K562 (cell line): ENCODE measurements at regions not wholly inside any gene's neighbourhood (a gene's known extent, or its start where the extent isn't known, plus 50 kb on each side); places are given as distances from the start of the nearest gene placed in this dataset.
A peak's percentile ranks its signal among the peaks of the same experiment; 100 is the strongest.

Experiments
- BDP1 ChIP-seq: IDR thresholded peaks from 3 replicates; pipeline ENCODE4 v1.6.1; 2011; ENCODE audit not compliant: insufficient read length, insufficient read depth
- LCOR ChIP-seq: sonication (generic); formaldehyde crosslinking; IDR thresholded peaks from 2 replicates; pipeline ENCODE4 v1.8.0; 2022; ENCODE audit warnings: mild to moderate bottlenecking, missing genetic modification reagents
- MTA1 ChIP-seq: fragments of 450-650 bp; IDR thresholded peaks from 2 replicates; pipeline ENCODE4 v1.6.1; 2017; ENCODE audit warnings: borderline replicate concordance
- MYBL2 ChIP-seq, 2 experiments: fragments of 450-650 bp in 1 of 2; sonication (generic) in 1 of 2; formaldehyde crosslinking in 1 of 2; IDR thresholded peaks; 2 replicates each; pipeline versions ENCODE4 v1.6.1 to v1.8.1; 2017 to 2022; ENCODE audit warnings: borderline replicate concordance in 1 of 2, inconsistent platforms in 1 of 2, low read depth in 1 of 2, mild to moderate bottlenecking in 1 of 2, missing genetic modification reagents in 1 of 2, moderate library complexity in 1 of 2
- MYC ChIP-seq, 2 experiments: fragments of 250-450 bp in 1 of 2; sonication (Bioruptor Pico) in 1 of 2; IDR thresholded peaks; 2 replicates each; pipeline versions ENCODE4 v1.5.1 to v1.6.1; 2012 to 2021; ENCODE audit warnings: low read depth in 2 of 2, borderline replicate concordance in 1 of 2, improper control_type of control experiment in 1 of 2, low read length in 1 of 2, mild to moderate bottlenecking in 1 of 2, moderate library complexity in 1 of 2
- NR4A1 ChIP-seq, 2 experiments: fragments of 250-450 bp in 1 of 2; fragments of 450-650 bp in 1 of 2; sonication (Bioruptor Pico) in 1 of 2; IDR thresholded peaks; 2 replicates each; pipeline versions ENCODE4 v1.4.0 to v1.6.1; 2016 to 2020; ENCODE audit warnings: mild to moderate bottlenecking in 2 of 2, missing compliant biosample characterization in 1 of 2, missing genetic modification characterization in 1 of 2, moderate library complexity in 1 of 2
- RBM22 ChIP-seq: fragments of 200-400 bp; formaldehyde crosslinking; IDR thresholded peaks from 2 replicates; pipeline ENCODE4 v1.6.1; 2018; ENCODE audit warnings: low read length, low read depth; ENCODE audit not compliant: poor library complexity, severe bottlenecking
- SETDB1 ChIP-seq: IDR thresholded peaks from one replicate; pipeline ENCODE4 v1.6.1; 2012; ENCODE audit warnings: low read length, control low read depth, inconsistent platforms
- SMARCA4 ChIP-seq: fragments of 450-650 bp; IDR thresholded peaks from 2 replicates; pipeline ENCODE4 v1.6.1; 2016
- SPI1 ChIP-seq: IDR thresholded peaks from 2 replicates; pipeline ENCODE4 v1.6.1; 2011; ENCODE audit warnings: low read depth, low read length, control low read depth, borderline replicate concordance
- WHSC1 ChIP-seq: IDR thresholded peaks from one replicate; pipeline ENCODE4 v1.6.1; 2012; ENCODE audit warnings: low read length, control low read depth, inconsistent platforms
- YY1 ChIP-seq, 3 experiments: IDR thresholded peaks; 2 replicates each; pipeline ENCODE4 v1.6.1; 2011; ENCODE audit warnings: low read length in 2 of 3, mild to moderate bottlenecking in 2 of 3, moderate library complexity in 2 of 3, borderline replicate concordance in 1 of 3, control low read depth in 1 of 3, low read depth in 1 of 3; ENCODE audit not compliant: insufficient read depth in 3 of 3, insufficient replicate concordance in 2 of 3, control insufficient read depth in 1 of 3, insufficient read length in 1 of 3; ENCODE audit errors: extremely low read depth in 1 of 3
- TF ChIP-seq, protein P1 (sequence below): sonication (generic); IDR thresholded peaks from 2 replicates; pipeline ENCODE4 v1.6.1; 2016
- TF ChIP-seq, protein P2 (sequence below): fragments of 250-450 bp; sonication (Bioruptor Pico); IDR thresholded peaks from 2 replicates; pipeline ENCODE4 v1.4.0; 2020
- TF ChIP-seq, protein P3 (sequence below), 3 experiments: IDR thresholded peaks in 2 of 3; conservative IDR thresholded peaks in 1 of 3; 2 replicates each; pipeline ENCODE4 v1.5.1; 2011 to 2012; ENCODE audit warnings: low read length in 3 of 3, mild to moderate bottlenecking in 3 of 3, control low read depth in 2 of 3, improper control_type of control experiment in 1 of 3, inconsistent platforms in 1 of 3, low read depth in 1 of 3, mixed read lengths in 1 of 3, moderate library complexity in 1 of 3; ENCODE audit not compliant: insufficient read depth in 2 of 3

DNA sequence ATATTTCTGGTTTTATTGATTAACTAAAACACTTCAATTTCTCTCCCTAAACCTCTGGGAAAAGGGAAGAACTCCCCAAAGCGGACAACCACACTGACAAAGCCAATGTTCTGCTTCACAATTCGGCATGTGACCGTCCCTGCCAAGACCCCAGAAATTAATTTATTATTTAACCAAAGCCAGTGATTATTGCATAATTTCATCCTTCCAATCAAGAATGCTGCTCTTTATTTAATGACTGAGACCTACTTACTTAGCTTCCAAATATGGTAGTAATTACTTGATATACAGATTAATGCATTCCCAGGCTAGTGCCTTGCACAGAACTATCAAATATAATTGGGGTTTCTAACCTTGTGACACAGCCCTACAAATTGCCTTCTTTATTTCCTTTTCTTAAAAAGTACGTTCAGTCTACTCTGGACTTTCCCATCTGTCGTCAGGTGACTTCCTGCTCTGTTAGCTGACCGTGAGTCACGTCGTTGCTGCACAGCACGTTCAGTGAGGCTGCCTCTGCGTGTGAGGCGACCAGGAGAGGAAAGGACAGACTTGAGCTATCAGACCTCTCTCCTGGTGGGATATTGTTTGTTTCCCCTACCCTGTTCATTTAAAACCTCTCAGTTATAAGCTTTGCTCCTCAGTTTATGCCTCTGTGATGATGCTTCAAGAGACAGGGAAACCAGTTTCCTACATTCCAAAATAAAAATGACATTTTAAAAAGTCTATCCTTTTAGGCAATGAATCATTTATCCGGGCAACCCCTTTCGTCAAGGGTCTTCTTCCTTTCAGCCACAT lies 55.7 kb upstream of the TNFAIP3 start (continued):
- TF ChIP-seq, protein P1, sequence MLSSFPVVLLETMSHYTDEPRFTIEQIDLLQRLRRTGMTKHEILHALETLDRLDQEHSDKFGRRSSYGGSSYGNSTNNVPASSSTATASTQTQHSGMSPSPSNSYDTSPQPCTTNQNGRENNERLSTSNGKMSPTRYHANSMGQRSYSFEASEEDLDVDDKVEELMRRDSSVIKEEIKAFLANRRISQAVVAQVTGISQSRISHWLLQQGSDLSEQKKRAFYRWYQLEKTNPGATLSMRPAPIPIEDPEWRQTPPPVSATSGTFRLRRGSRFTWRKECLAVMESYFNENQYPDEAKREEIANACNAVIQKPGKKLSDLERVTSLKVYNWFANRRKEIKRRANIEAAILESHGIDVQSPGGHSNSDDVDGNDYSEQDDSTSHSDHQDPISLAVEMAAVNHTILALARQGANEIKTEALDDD, result no peak
- TF ChIP-seq MTA1 (peak; percentile 48; the same call in 1 of the 2 replicates), WHSC1 (no peak), MYC (IDR thresholded peaks at IDR 0.05; ENCODE audit: low read depth, low read length) (peak; percentile 64; the same call in 1 of the 2 replicates), MYC (CRISPR knock-in tag; IDR thresholded peaks at IDR 0.05; ENCODE audit: borderline replicate concordance, low read depth) (no peak), SETDB1 (no peak), LCOR (CRISPR knock-in tag) (0 out of 2 replicates have a peak, but pooled peaks have one; percentile 58), YY1 (IDR thresholded peaks at IDR 0.05; ENCODE audit: borderline replicate concordance in 1 of 3, control insufficient read depth in 1 of 3, extremely low read depth in 1 of 3, insufficient read depth in 3 of 3, insufficient read length in 1 of 3, insufficient replicate concordance in 2 of 3, low read depth in 1 of 3, low read length in 2 of 3) (peak in 1 of 3 experiments; percentile 32), SMARCA4 (peak; percentile 85), NR4A1 (CRISPR knock-in tag; IDR thresholded peaks at IDR 0.05) (no peak), NR4A1 (tag; IDR thresholded peaks at IDR 0.05) (0 out of 2 replicates have a peak, but pooled peaks have one; percentile 13), SPI1 (no peak), MYBL2 (IDR thresholded peaks at IDR 0.05; ENCODE audit: low read depth) (no peak), MYBL2 (CRISPR knock-in tag; IDR thresholded peaks at IDR 0.05; ENCODE audit: borderline replicate concordance) (no peak), BDP1 (no peak), RBM22 (no peak)
- TF ChIP-seq, protein P2, sequence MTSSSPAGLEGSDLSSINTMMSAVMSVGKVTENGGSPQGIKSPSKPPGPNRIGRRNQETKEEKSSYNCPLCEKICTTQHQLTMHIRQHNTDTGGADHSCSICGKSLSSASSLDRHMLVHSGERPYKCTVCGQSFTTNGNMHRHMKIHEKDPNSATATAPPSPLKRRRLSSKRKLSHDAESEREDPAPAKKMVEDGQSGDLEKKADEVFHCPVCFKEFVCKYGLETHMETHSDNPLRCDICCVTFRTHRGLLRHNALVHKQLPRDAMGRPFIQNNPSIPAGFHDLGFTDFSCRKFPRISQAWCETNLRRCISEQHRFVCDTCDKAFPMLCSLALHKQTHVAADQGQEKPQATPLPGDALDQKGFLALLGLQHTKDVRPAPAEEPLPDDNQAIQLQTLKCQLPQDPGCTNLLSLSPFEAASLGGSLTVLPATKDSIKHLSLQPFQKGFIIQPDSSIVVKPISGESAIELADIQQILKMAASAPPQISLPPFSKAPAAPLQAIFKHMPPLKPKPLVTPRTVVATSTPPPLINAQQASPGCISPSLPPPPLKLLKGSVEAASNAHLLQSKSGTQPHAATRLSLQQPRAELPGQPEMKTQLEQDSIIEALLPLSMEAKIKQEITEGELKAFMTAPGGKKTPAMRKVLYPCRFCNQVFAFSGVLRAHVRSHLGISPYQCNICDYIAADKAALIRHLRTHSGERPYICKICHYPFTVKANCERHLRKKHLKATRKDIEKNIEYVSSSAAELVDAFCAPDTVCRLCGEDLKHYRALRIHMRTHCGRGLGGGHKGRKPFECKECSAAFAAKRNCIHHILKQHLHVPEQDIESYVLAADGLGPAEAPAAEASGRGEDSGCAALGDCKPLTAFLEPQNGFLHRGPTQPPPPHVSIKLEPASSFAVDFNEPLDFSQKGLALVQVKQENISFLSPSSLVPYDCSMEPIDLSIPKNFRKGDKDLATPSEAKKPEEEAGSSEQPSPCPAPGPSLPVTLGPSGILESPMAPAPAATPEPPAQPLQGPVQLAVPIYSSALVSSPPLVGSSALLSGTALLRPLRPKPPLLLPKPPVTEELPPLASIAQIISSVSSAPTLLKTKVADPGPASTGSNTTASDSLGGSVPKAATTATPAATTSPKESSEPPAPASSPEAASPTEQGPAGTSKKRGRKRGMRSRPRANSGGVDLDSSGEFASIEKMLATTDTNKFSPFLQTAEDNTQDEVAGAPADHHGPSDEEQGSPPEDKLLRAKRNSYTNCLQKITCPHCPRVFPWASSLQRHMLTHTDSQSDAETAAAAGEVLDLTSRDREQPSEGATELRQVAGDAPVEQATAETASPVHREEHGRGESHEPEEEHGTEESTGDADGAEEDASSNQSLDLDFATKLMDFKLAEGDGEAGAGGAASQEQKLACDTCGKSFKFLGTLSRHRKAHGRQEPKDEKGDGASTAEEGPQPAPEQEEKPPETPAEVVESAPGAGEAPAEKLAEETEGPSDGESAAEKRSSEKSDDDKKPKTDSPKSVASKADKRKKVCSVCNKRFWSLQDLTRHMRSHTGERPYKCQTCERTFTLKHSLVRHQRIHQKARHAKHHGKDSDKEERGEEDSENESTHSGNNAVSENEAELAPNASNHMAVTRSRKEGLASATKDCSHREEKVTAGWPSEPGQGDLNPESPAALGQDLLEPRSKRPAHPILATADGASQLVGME, result 0 out of 2 replicates have a peak, but pooled peaks have one; percentile 73
- TF ChIP-seq, protein P3, sequence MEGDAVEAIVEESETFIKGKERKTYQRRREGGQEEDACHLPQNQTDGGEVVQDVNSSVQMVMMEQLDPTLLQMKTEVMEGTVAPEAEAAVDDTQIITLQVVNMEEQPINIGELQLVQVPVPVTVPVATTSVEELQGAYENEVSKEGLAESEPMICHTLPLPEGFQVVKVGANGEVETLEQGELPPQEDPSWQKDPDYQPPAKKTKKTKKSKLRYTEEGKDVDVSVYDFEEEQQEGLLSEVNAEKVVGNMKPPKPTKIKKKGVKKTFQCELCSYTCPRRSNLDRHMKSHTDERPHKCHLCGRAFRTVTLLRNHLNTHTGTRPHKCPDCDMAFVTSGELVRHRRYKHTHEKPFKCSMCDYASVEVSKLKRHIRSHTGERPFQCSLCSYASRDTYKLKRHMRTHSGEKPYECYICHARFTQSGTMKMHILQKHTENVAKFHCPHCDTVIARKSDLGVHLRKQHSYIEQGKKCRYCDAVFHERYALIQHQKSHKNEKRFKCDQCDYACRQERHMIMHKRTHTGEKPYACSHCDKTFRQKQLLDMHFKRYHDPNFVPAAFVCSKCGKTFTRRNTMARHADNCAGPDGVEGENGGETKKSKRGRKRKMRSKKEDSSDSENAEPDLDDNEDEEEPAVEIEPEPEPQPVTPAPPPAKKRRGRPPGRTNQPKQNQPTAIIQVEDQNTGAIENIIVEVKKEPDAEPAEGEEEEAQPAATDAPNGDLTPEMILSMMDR (IDR thresholded peaks at IDR 0.05 in 2 of 3, conservative IDR thresholded peaks at IDR 0.05 in 1 of 3; ENCODE audit: insufficient read depth in 2 of 3, low read depth in 1 of 3, low read length in 3 of 3), result no peak
